AG08396 (cell line): ENCODE measurements at regions not wholly inside any gene's neighbourhood (a gene's known extent, or its start where the extent isn't known, plus 50 kb on each side); places are given as distances from the start of the nearest gene placed in this dataset.
A peak's percentile ranks its signal among the peaks of the same experiment; 100 is the strongest.
"Not testable (repeated sequence)": the region's sequence is repeated elsewhere in the genome, so short reads cannot be mapped to it uniquely, and the experiment has no call there.

Source experiments
- DNase-seq: peaks from one replicate; pipeline ENCODE4 v3.0.0; 2012; ENCODE audit warnings: low spot score, mixed read lengths

DNA sequence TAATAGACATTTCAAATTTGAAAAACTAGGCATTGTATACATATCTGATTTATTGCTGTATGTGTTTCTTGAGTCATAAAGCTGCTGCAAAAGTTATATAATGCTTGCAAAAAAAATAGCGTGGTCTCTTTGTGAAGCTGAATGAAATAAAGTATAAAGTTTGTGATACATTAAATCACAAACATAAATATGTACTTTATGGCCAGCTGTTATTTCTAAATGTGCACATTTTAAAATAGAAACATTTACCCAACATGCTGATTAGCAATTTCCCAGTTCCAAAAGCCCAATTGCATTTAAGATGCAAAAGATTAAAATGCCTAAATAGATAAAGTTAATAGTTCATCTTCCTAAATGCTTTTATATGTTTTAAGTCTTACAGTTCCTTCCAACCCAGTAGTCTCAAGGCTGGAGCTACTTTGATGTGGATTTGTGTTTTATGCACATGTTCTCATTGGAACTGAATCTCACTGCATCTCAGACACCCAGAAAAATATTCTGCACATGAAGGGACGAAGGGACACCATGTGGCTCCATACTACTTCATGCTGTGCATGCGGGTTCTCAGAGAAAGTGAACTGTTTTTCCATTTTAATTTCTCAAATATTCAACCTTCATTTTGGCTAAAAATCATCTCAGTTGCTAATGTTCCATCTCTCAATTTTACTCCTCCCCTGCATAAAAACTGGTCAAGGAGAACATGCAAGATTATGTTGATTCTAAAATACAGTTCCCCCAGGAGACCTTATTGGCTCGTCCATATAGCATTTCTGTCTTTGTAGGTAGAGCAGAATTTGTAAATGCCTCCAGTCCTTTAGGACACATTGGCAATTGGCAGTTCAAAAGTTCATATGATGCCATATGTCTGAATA, 304.6 kb downstream of the MTX2 start:
- no peak for DNase-seq

DNA sequence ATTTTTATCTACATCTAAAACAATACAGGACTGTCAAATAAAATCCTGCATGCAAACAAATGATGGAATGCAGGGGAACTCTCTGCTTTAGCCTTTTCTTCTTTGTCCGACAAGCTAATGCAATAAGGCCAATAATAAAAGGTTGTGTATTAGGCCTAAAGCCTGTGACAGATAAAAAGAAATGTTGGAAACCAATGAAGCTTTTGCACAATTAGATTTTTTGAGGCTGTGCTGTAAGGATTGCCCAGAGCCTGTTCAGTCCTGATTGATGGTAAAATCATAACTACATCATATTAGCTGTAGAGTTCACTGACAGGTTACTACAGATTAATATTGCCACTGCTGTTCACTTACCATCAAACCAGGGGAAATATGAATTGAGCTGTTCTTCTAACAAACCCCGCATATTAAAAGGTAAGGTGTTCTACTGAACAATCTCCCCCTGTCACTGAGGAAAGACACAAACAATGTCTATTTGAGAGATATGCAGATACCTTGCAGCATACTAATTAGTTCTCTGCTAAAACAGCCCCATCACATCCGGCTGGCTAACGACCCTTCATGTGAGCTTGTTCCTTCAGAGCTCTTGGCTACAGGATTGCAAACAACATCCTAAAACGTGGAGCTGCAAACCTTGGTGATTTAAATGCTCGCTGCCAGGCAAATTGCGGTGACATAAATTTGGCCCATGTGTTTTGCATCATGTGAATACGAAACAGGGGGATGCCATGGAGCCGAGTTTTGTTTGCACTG, 305.4 kb downstream of the MTX2 start:
- no peak for DNase-seq

DNA sequence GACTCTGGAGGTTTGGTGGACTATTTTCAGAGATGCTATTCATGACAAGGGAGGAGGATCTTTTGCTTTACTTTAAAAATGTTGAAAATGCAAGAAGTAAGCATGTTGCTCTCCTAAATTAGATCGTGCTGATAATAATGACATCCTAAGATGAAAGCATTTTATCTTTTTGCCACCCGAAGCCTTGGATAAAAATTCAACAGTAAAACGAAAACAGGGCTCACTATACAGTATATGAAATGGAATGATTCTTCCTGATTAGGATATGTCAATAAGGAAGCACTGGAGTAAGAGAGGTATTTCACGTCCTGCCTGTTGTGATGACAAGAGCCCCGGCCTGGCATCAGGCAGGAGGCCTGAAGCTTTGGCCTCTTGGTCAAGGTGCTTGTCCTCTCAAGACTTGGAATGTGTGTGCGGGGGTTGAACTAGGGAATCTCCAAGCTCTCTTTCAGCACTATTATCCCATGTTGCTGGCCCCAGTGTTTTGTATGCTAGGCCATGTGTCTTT, 306.0 kb downstream of the MTX2 start:
- DNase-seq = no peak

DNA sequence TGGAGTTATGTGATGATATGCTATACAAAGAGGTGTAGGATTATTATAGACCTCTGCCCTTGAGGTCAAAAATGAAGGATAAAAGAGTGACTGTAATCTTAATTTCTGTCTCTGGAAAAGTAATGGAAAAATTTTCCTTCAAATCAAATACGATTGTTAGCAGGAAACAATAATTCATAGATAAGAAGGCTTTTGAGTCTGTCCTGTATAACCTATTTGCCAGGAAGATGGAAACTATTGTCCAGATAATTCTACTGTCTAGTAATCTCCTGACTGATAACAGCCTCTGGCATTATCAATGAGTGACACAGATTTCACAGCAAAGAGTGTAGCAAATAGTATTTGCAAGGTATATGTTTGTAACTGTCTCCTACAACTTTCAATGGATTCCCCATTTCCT, 307.8 kb downstream of the MTX2 start:
- DNase-seq = no peak

DNA sequence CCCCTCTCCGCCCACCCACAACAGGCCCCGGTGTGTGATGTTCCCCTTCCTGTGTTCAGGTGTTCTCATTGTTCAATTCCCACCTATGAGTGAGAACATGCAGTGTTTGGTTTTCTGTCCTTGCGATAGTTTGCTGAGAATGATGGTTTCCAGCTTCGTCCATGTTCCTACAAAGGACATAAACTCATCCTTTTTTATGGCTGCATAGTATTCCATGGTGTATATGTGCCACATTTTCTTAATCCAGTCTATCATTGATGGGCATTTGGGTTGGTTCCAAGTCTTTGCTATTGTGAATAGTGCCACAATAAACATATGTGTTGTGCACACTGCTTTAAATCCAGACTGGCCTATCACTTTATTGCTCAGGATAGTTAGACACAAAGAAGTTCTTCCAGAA, 309.1 kb downstream of the MTX2 start:
- not testable (repeated sequence) for DNase-seq

DNA sequence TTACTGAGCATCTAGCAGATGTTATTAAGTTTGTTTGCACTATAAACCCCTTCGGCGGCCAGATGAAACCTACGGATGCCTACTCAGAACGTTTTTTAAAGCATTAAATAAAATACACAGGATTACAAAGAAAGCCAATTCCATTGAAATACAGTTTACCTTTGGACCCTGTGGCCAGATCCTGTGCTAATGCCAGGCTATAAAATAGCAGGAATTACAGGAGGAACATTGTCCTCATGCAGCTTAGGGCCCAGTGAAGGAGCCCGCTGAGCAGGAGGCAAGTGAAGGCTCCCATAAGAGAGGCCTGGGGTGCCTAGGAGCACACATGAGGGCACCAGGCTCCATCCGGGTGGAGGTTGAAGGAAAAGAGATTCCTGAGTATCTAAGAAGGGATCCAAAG, 310.4 kb downstream of the MTX2 start:
- no peak for DNase-seq

DNA sequence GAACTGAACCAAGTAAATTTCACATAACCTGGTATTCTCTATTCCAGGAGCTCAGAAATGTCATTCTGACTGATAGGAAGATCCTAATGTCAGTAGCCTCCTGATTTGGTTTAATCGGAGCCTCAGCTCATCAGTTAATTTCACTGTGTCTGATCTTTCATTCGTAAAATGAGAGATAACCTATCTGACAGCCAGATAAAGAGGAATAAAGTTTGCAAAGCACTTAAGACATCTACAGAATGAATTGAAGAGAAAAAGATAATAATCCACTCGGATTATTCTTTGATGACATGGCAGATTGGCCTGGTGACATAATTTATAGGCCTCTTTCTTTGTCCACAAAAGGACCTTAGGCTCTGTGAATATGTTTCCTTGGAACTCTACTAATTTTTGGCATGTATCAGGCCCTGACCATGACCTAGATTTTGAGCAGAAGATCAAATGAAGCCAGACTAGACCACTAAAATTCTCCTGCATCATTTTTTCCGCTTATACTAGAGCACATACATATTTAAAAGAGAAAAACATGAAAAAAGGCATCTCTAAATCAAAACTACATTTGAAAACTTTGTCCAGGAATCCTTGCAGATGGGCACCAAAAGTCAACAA, 312.4 kb downstream of the MTX2 start:
- no peak for DNase-seq

DNA sequence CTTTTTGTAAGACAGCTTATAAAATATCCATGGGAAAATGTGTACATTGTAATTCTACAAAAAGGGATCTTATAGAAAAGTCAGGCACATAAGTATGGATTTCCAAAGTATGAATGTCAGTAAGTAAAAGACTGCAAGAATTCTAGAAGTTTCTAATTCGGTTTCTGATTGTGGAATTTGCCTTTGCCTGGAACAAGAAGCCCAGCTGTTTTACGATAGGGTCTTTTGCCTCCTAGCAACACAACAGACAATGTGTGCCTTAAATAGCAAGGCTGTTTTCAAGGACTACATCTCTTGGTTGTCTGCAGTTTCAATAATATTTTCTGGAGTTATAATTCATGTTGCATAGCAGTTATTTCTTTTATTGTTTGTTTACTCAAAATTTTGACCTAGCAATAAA, 312.9 kb downstream of the MTX2 start:
- DNase-seq = no peak

DNA sequence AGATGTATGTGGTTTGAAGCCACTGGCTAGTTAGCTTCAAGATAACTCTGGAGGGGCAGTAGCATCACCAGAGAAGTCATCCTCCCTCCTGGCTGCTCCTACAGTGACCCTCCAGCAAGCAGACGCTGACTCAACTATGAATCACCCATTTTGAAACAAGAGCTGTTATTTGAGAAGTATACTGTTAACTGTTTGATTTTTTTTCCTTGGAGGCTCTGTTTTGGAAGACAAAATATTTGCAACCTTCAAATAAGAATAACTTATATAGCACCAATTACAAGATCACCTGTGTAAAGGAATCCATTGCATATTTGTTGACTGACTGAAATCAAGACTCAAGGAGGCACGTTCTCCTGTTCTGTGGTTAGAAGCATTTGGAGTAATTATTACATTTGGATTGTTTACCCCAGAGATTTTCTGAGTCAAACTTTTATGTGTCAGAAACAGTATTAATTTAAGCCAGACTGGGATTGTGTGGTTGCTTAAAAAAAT, 313.8 kb downstream of the MTX2 start:
- DNase-seq = peak; percentile 64

DNA sequence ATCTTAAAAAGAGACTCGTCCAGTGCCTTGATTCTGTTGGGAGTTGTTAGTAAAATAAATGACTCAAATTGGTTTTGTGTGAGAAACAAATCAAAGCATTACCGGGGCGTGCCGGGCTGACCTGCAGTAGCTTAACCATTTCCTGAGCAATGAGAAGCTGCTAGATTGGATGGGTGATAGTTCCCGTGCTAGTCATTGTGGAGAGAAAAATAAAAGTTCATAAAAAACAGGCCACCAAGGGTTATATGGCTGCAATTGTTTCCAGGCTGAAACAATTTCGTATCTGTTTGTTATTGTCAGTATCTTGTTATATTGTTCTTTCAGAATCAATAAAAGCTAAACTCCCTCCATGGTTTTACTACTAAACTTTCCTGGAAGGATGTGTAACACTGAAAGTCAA, 314.4 kb downstream of the MTX2 start:
- DNase-seq = no peak

DNA sequence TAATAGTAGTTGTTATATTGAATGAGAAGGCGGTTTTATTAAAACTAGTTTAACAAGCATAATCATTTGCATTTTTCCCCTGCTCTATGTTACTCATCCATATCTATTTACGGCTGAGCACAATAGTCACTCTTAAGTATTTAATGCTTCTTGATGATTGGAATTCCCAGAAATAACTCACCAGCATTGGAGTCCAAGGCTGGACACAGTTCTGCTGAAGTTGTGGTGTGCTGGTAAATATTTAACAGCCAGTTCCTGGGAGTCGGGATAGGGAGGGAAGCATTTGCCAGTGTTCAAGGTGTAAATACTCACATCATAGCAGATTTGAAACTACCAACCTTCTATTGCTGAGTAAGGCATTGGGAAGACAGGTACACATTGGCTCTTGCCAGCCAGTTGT, 315.1 kb downstream of the MTX2 start:
- no peak for DNase-seq

DNA sequence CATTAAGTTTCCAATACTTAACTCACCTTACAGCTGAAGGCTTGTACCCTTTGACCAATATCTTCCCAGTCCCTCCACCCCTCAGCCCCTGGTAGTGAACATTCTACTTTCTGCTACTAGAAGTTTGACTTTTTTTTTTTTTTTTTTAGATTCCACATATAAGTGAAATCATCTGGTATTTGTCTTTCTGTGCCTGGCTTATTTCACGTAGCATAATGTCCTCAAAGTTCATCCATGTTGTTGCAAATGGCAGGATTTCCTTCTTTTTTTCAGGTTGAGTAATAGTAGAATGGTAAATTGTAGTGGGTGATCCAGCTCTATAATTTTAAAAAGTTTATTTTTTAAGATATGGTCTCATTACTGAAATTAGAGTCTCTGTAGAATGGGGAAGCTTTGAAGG, 316.0 kb downstream of the MTX2 start:
- DNase-seq = no peak

DNA sequence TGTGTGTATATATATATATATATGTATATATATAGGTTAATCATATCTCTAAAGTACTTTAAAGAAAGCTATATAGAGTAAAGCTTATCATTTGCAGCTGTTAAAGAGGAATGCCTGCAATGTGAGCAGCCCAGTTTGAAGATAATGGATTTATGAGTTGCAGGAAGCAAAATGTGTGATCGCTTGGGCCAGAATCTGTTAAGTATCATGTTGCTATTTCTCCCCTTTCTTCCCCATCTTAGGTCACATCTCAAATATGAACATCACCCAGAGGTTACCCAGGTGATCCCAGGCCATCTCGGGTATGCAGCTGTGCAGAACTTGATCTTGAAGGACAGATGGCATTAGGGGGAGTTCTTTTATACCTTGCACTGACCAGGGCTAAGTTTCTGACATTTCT, 316.5 kb downstream of the MTX2 start:
- DNase-seq = no peak

DNA sequence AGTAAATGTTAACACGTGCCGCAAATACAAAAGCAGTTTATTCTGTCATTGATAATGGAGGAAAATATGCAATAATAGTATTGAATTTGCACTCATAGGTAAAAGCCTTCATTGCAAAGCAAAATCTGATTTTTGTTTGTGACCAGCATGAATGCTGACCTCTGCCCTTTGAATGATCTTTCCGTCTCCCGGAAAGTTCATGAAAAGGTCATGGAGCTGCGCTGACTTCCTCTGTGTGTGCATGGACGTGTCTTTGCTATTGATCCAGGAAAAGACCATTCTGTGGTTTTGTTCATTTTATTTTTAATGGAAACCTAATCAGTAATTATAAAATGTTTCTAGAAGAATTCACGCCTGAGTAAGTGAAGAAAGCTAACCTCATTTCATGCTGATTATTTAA, 320.0 kb downstream of the MTX2 start:
- DNase-seq = no peak

DNA sequence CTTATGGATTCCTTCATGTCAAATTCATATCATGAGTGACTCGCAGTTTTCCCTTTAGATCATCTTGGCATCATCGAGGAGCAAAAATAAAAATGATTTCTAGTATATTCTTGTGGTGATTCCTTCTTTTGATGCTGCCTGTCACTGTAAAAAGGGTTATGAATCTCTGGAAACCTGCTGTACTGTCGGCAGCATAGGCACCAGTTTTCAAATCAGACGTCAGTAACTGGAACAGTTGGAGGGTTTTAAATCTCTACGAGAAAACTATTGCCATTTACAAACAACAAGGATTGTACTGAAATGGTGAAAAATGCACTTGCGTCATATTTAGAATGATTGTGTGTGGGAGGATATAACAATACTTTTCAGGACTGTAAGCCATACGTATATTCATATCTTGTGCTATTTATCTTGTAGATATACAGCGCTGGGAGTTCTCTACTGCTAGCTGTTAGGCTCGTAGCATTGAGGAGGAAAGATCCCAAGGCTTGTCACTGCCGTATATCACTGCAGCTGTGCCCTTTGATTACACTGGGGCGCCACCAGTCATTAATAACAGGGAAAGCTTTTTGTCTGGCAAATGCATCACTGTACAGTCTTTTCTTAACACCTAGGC, 320.7 kb downstream of the MTX2 start:
- DNase-seq = no peak

DNA sequence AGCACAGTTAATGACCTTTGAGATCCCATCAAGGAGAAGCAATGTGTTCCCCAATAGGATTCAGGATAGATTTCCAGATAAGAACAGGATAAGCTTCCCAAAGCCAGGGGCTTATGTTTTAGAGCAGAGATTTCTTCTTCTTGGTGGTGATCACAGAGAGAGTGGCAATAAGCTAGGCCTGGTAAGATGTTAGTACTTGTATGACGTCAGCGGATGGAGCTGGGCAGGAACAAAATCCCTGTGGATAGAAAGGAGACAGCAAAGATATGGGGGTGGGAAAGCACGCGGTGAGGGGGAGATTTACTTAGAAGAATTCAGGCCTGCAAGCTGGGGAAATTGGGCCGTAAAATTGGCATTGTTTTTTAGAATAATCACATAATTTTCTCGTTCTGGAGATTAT, 323.0 kb downstream of the MTX2 start:
- DNase-seq = no peak

DNA sequence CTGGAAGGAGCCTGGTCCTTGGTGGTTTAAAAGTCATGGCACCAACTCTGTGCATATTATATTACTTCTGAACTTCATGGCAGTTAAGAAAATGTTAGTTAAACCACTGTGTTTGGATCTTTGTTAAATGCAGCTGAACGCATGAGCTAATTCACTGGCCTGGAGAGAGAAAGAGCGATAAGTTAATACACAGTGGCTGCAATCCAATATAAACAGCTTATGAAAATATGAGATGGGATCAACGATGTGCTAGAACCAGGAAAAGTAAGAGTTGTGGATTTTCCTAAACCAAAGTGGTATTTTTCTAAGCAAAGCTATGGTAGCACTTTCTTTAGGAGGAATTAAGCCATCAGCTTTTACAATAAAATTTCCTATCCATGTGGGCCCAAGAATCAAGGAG, 326.7 kb downstream of the MTX2 start:
- no peak for DNase-seq

DNA sequence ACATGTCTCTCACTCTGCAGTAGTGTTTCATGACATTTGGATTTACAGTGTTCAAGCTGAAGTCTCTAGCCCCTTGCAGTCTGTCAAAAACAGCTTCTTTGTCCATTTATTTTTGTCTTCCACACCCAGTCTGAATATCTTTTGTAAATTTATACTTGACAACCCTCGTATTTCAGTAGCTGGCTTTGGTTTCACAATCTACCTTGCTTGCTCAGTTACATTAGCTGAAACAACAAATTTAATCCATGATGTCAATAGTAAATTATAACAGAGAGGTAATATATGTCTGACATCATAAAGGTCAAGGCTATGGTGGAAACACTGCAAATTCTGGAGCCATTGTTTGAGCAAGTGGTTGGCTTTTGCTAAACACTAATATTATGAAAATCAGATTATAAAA, 328.7 kb downstream of the MTX2 start:
- DNase-seq = no peak

DNA sequence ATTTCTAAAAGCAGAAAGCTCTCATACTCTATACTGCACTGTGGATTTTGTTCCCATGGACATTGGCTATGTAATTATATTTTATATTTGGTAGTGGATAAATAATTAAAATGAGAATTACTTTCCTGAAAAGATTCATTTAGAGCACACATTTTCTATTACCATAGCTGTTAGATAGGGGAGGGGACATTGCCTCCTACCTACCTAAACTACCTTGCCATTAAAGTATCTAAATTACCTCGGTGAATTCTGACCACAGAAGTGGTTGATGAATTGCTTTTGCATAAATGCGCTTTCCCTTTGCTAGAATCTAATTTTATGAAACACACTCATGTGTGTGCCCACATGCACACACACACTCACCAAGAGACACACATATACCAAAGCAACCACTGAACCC, 329.1 kb downstream of the MTX2 start:
- no peak for DNase-seq

DNA sequence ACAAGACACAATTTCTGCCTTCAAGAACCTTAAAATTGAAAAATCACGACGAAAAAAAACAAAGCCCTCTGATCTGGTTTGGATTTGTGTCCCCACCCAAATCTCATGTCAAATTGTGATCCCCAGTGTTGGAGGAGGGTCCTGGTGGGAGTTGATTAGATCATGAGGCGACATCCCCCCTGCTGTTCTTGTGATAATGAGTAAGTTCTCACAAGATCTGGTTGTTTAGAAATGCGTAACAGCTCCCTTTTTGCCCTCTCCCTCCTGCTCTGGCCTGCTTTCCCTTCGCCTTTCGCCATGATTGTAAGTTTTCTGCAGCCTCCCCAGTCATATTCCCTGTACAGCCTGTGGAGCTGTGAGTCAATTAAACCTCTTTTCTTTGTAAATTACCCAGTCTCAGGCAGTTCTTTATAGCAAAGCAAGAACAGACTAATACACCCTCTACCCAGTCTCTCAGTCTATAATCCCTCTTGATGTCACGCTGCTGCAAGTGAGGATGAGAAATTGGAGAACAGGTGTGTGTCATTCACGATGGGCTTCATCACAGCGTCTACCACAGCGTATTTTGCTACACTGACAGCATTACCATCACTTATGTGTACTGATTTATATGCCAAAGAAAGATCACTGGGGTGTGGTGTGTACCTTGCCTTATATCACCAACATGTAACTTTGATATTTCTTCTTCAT, 330.7 kb downstream of the MTX2 start:
- DNase-seq = no peak

DNA sequence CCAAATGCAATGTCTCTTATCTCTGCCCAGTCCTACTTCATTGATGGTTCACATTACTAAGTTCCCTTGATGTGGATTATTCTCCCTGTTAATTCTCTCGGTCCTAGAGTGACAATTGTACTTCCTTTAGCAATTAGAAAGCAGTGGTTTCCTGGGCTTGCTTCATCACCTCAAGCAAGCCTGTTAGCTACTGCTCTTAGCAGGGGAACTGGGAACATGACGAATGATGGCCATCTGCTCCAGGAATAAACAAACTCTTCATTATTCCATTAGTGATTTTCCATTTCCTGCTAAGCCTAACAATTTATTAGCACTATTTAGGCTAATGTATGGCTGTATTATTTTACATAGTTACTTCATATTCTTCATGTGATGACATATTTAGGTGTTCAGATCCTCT, 331.8 kb downstream of the MTX2 start:
- no peak for DNase-seq

DNA sequence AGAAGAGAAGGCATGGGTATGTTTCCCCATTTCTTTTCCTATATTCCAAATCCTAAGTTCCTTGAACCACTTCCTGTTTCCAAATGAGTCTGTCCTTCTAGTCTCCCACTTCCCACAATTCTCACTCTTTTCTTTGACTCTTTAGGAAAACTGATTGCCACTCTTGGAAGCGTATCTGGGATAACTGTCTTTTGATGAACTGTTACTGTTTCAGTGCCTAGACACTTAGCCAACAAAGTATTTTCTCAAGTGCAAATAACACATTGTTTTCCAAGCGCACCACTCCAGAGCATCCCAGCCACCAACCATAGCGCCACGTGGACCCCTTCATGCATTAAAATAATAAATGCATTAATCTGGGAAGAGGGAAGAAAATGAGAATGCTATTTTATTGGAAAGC, 342.8 kb downstream of the MTX2 start:
- DNase-seq = no peak
